CD14-positive monocyte (primary cell): ENCODE measurements at regions not wholly inside any gene's neighbourhood (a gene's known extent, or its start where the extent isn't known, plus 50 kb on each side); places are given as distances from the start of the nearest gene placed in this dataset.

Experiments used
- DNase-seq, 3 donors: peaks; one replicate each; pipeline ENCODE4 v3.0.0-alpha.2; 2011 to 2022
- H2AFZ ChIP-seq: 2 replicates; pipeline ENCODE4 v1.6.0; 2012; ENCODE audit warnings: mild to moderate bottlenecking, low read depth, low read length, inconsistent platforms; ENCODE audit not compliant: insufficient read depth, poor library complexity, severe bottlenecking
- H3K27ac ChIP-seq, 2 donors: 1 replicate in 1 of 2; 2 replicates in 1 of 2; pipeline ENCODE4 v1.5.1; 2012 to 2013; ENCODE audit warnings: low read length in 2 of 2, control low read depth in 1 of 2, inconsistent platforms in 1 of 2, low read depth in 1 of 2, mild to moderate bottlenecking in 1 of 2
- H3K27me3 ChIP-seq, 2 donors: one replicate each; pipeline versions ENCODE4 v1.6.0 to v1.6.1; 2011 to 2013; ENCODE audit warnings: low read length in 2 of 2; ENCODE audit not compliant: control insufficient read depth in 2 of 2, insufficient read depth in 2 of 2
- H3K36me3 ChIP-seq, 2 donors: replicated peaks in 1 of 2; 1 replicate in 1 of 2; 2 replicates in 1 of 2; pipeline versions ENCODE4 v1.5.1 to v1.6.1; 2012 to 2013; ENCODE audit warnings: low read length in 2 of 2, control low read depth in 1 of 2, inconsistent platforms in 1 of 2, mild to moderate bottlenecking in 1 of 2; ENCODE audit not compliant: insufficient read depth in 2 of 2, control insufficient read depth in 1 of 2
- H3K4me1 ChIP-seq, 2 donors: 1 replicate in 1 of 2; 2 replicates in 1 of 2; pipeline versions ENCODE4 v1.5.1 to v1.6.1; 2012 to 2013; ENCODE audit warnings: low read length in 2 of 2, control low read depth in 1 of 2, inconsistent platforms in 1 of 2, mild to moderate bottlenecking in 1 of 2, moderate library complexity in 1 of 2; ENCODE audit not compliant: insufficient read depth in 2 of 2, control insufficient read depth in 1 of 2
- H3K4me2 ChIP-seq: replicated peaks from 2 replicates; pipeline ENCODE3; 2012; ENCODE audit warnings: low read length, moderate library complexity, mild to moderate bottlenecking; ENCODE audit not compliant: poor library complexity, severe bottlenecking; ENCODE audit errors: extremely low read depth
- H3K4me3 ChIP-seq, 3 experiments: fragments of 200-600 bp in 1 of 3; sonication (generic) in 1 of 3; replicated peaks in 1 of 3; 1 replicate in 2 of 3; 2 replicates in 1 of 3; pipeline ENCODE4 v1.5.1; 2011 to 2013; ENCODE audit warnings: low read length in 3 of 3, mild to moderate bottlenecking in 3 of 3, control low read depth in 2 of 3, low read depth in 2 of 3, inconsistent platforms in 1 of 3, moderate library complexity in 1 of 3
- H3K79me2 ChIP-seq: 2 replicates; pipeline ENCODE4 v1.6.0; 2012; ENCODE audit warnings: mild to moderate bottlenecking, control low read depth, inconsistent platforms, low read length, moderate library complexity; ENCODE audit not compliant: insufficient read depth
- H3K9ac ChIP-seq: 2 replicates; pipeline ENCODE4 v1.6.0; 2017; ENCODE audit warnings: low read length, mild to moderate bottlenecking; ENCODE audit not compliant: insufficient read depth, poor library complexity, severe bottlenecking
- H3K9me3 ChIP-seq, 2 donors: replicated peaks in 1 of 2; 1 replicate in 1 of 2; 2 replicates in 1 of 2; pipeline versions ENCODE4 v1.5.1 to v1.6.1; 2012 to 2013; ENCODE audit warnings: low read length in 2 of 2, control low read depth in 1 of 2; ENCODE audit not compliant: control insufficient read depth in 1 of 2, insufficient read depth in 1 of 2
- H4K20me1 ChIP-seq: 2 replicates; pipeline ENCODE4 v1.6.0; 2012; ENCODE audit warnings: mild to moderate bottlenecking, low read length, control low read depth, moderate library complexity; ENCODE audit not compliant: insufficient read depth
- H3K27ac Mint-ChIP-seq, 7 donors: one replicate each; pipeline ENCODE4 v1.8.0; 2020; ENCODE audit warnings: mild to moderate bottlenecking in 7 of 7, mixed read lengths in 7 of 7, moderate library complexity in 6 of 7, inconsistent platforms in 2 of 7
- H3K27me3 Mint-ChIP-seq, 3 donors: one replicate each; pipeline ENCODE4 v1.8.0; 2021 to 2022; ENCODE audit warnings: low read depth in 3 of 3, mild to moderate bottlenecking in 3 of 3, mixed read lengths in 3 of 3, moderate library complexity in 3 of 3, inconsistent platforms in 1 of 3
- H3K36me3 Mint-ChIP-seq, 2 donors: one replicate each; pipeline ENCODE4 v1.8.0; 2020; ENCODE audit warnings: mixed read lengths in 2 of 2, inconsistent platforms in 1 of 2, mild to moderate bottlenecking in 1 of 2
- H3K4me1 Mint-ChIP-seq: one replicate; pipeline ENCODE4 v1.8.0; 2020; ENCODE audit warnings: mild to moderate bottlenecking, mixed read lengths
- H3K4me3 Mint-ChIP-seq, 2 donors: one replicate each; pipeline ENCODE4 v1.8.0; 2020; ENCODE audit warnings: mild to moderate bottlenecking in 2 of 2, mixed read lengths in 2 of 2, moderate library complexity in 1 of 2
- H3K9me3 Mint-ChIP-seq, 7 donors: one replicate each; pipeline ENCODE4 v1.8.0; 2020 to 2022; ENCODE audit warnings: mixed read lengths in 7 of 7, mild to moderate bottlenecking in 6 of 7, moderate library complexity in 6 of 7, inconsistent platforms in 2 of 7
- WGBS: methylation state at CpG from one replicate; pipeline ENCODE4 v1.1.5; 2013; ENCODE audit warnings: missing lambda C conversion rate; ENCODE audit not compliant: insufficient coverage; 5-methylcytosine and 5-hydroxymethylcytosine counted together
- intact Hi-C, 2 donors: fragments of 100-400 bp; cut with micrococcal nuclease; formaldehyde crosslinking; loops; one replicate each; pipeline versions ENCODE4 v1.15.0 to v1.15.1; 2023
- TF ChIP-seq, protein P1 (sequence below): fragments of 200-600 bp; IDR thresholded peaks from one replicate; pipeline ENCODE4 v1.8.0; 2022; ENCODE audit warnings: antibody characterized with exemption, mild to moderate bottlenecking

DNA sequence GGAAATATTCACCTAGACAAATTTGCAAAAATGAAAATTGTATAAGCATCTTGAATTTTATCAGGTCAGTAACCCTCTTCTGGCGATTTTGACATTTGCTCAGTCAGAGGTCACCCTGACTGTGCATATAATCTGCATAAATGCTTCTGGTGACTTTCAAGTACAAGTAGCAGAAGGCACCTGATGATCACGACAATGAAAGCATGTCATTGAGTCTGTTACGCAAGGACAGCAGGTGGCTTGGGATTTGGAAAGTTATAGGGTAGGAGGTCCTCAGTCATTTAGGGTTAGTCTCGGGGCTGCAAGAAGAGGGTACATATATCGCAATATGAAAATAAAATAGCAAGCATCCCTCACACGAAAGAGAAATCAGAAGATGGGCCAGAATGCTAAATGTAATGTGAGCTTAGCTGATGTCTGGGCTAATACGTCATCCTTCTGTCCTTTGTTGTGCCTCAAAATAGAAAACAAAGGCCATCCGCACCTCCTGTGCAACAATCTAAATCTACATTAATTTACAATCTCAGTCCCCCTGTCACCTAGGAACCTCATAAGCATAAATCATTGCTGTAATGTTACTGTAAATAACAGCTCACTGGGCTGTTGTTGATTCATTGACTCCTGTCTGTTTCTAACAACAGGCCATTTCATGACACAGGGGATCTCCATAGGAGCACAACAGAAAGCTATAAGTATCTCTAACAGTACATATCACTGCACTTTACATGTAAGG is 155.2 kb upstream of the RSPO3 start:
- peaks cover 0 to 4% (median 0%) of the 10 kb centered on the region in 7 donors for H3K9me3 Mint-ChIP-seq
- H3K4me3 Mint-ChIP-seq: no peak overlapping the region
- TF ChIP-seq, protein P1, sequence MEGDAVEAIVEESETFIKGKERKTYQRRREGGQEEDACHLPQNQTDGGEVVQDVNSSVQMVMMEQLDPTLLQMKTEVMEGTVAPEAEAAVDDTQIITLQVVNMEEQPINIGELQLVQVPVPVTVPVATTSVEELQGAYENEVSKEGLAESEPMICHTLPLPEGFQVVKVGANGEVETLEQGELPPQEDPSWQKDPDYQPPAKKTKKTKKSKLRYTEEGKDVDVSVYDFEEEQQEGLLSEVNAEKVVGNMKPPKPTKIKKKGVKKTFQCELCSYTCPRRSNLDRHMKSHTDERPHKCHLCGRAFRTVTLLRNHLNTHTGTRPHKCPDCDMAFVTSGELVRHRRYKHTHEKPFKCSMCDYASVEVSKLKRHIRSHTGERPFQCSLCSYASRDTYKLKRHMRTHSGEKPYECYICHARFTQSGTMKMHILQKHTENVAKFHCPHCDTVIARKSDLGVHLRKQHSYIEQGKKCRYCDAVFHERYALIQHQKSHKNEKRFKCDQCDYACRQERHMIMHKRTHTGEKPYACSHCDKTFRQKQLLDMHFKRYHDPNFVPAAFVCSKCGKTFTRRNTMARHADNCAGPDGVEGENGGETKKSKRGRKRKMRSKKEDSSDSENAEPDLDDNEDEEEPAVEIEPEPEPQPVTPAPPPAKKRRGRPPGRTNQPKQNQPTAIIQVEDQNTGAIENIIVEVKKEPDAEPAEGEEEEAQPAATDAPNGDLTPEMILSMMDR: no peak
- no peaks in the 10 kb centered on the region for H3K36me3 ChIP-seq
- H2AFZ ChIP-seq: no peak overlapping the region
- WGBS: 72% methylated on average over 3 of the region's 8 CpGs
- H3K27me3 Mint-ChIP-seq: peaks cover 2 to 3% (median 2%) of the 10 kb centered on the region in 3 donors
- H3K4me2 ChIP-seq: no peak overlapping the region
- H3K4me1 Mint-ChIP-seq: no peaks in the 10 kb centered on the region
- no peak overlapping the region for H3K27ac ChIP-seq
- H3K9ac ChIP-seq: no peak overlapping the region
- H3K4me3 ChIP-seq: no peak overlapping the region
- no peaks in the 10 kb centered on the region for H4K20me1 ChIP-seq
- no peak overlapping the region for H3K27ac Mint-ChIP-seq
- no peaks in the 10 kb centered on the region for H3K9me3 ChIP-seq
- H3K27me3 ChIP-seq: no peaks in the 10 kb centered on the region
- no peak for DNase-seq
- intact Hi-C loops: no loop called here
- no peaks in the 10 kb centered on the region for H3K79me2 ChIP-seq
- H3K4me1 ChIP-seq: no peaks in the 10 kb centered on the region
- no peaks in the 10 kb centered on the region for H3K36me3 Mint-ChIP-seq

- H3K27ac Mint-ChIP-seq: no peak overlapping the region
- no peak overlapping the region for H3K9ac ChIP-seq
- no peaks in the 10 kb centered on the region for H3K4me1 Mint-ChIP-seq
- H3K36me3 Mint-ChIP-seq: no peaks in the 10 kb centered on the region
- no peak overlapping the region for H2AFZ ChIP-seq
- TF ChIP-seq, protein P1: no peak
- no peak overlapping the region for H3K4me2 ChIP-seq
- no peaks in the 10 kb centered on the region for H3K4me1 ChIP-seq
- no peaks in the 10 kb centered on the region for H3K79me2 ChIP-seq
- H3K27me3 Mint-ChIP-seq: peaks cover 0 to 5% (median 2%) of the 10 kb centered on the region in 3 donors
- peaks cover 0 to 4% (median 2%) of the 10 kb centered on the region in 7 donors for H3K9me3 Mint-ChIP-seq
- H4K20me1 ChIP-seq: no peaks in the 10 kb centered on the region
- H3K4me3 Mint-ChIP-seq: no peak overlapping the region
- 59% methylated on average over 2 of the region's 3 CpGs for WGBS
- intact Hi-C loops: no loop called here
- H3K4me3 ChIP-seq: no peak overlapping the region
- no peaks in the 10 kb centered on the region for H3K36me3 ChIP-seq
- H3K9me3 ChIP-seq: no peaks in the 10 kb centered on the region
- no peaks in the 10 kb centered on the region for H3K27me3 ChIP-seq
- no peak for DNase-seq
- H3K27ac ChIP-seq: no peak overlapping the region
Measured at GRCh38 chr6:126967296-126968005, 151.0 kb upstream of the RSPO3 start.
